GM12878 (cell line): ENCODE measurements at regions not wholly inside any gene's neighbourhood (a gene's known extent, or its start where the extent isn't known, plus 50 kb on each side); places are given as distances from the start of the nearest gene placed in this dataset.

ENCODE experiments used
- ATF7 ChIP-seq: fragments of 450-650 bp; IDR thresholded peaks from 2 replicates; pipeline ENCODE4 v1.6.1; 2016; ENCODE audit warnings: low read depth, mild to moderate bottlenecking
- CBX3 ChIP-seq: fragments of 200-600 bp; sonication (generic); IDR thresholded peaks from 2 replicates; pipeline ENCODE4 v1.6.1; 2016; ENCODE audit warnings: low read depth, borderline replicate concordance
- CHD4 ChIP-seq: fragments of 200-600 bp; sonication (generic); IDR thresholded peaks from 2 replicates; pipeline ENCODE4 v1.6.1; 2016; ENCODE audit warnings: mild to moderate bottlenecking
- CREM ChIP-seq: IDR thresholded peaks from 2 replicates; pipeline ENCODE4 v1.6.1; 2014; ENCODE audit warnings: antibody characterized with exemption, low read depth
- E2F8 ChIP-seq: fragments of 450-650 bp; IDR thresholded peaks from 2 replicates; pipeline ENCODE4 v1.6.1; 2018; ENCODE audit warnings: mild to moderate bottlenecking, low read depth, moderate library complexity; ENCODE audit not compliant: partially characterized antibody
- EED ChIP-seq: sonication (generic); IDR thresholded peaks from 2 replicates; pipeline ENCODE4 v1.6.1; 2016; ENCODE audit warnings: antibody characterized with exemption, low read depth
- FOXM1 ChIP-seq: IDR thresholded peaks from 2 replicates; pipeline ENCODE4 v1.6.1; 2012; ENCODE audit warnings: low read depth, mild to moderate bottlenecking, inconsistent platforms, low read length, moderate library complexity
- GATAD2B ChIP-seq: fragments of 450-650 bp; conservative IDR thresholded peaks from 2 replicates; pipeline ENCODE4 v1.6.1; 2017; ENCODE audit warnings: low read depth, mild to moderate bottlenecking, moderate library complexity
- MEF2A ChIP-seq: IDR thresholded peaks from 2 replicates; pipeline ENCODE4 v1.6.1; 2011; ENCODE audit warnings: low read depth, mild to moderate bottlenecking, low read length, moderate library complexity; ENCODE audit not compliant: insufficient read depth
- MTA3 ChIP-seq: IDR thresholded peaks from 2 replicates; pipeline ENCODE4 v1.6.1; 2012; ENCODE audit warnings: low read length, inconsistent platforms, borderline replicate concordance
- NFIC ChIP-seq: IDR thresholded peaks from 2 replicates; pipeline ENCODE4 v1.6.1; 2012; ENCODE audit warnings: low read depth, mild to moderate bottlenecking, inconsistent platforms, low read length, moderate library complexity
- PML ChIP-seq: IDR thresholded peaks from 2 replicates; pipeline ENCODE4 v1.6.1; 2012; ENCODE audit warnings: low read length, inconsistent platforms
- POLR2AphosphoS5 ChIP-seq: IDR thresholded peaks from 2 replicates; pipeline ENCODE4 v1.6.1; 2011; ENCODE audit warnings: mild to moderate bottlenecking, low read length, inconsistent platforms
- RB1 ChIP-seq: fragments of 450-650 bp; formaldehyde crosslinking; IDR thresholded peaks from 2 replicates; pipeline ENCODE4 v1.6.1; 2017; ENCODE audit warnings: mild to moderate bottlenecking, borderline replicate concordance
- RCOR1 ChIP-seq: conservative IDR thresholded peaks from 2 replicates; pipeline ENCODE4 v1.6.1; 2012; ENCODE audit warnings: low read depth, low read length, improper control_type of control experiment
- RELA ChIP-seq: fragments of 450-650 bp; IDR thresholded peaks from 2 replicates; pipeline ENCODE4 v1.8.0; 2014; ENCODE audit warnings: borderline replicate concordance; ENCODE audit not compliant: partially characterized antibody
- SPI1 ChIP-seq: IDR thresholded peaks from 2 replicates; pipeline ENCODE4 v1.6.1; 2011; ENCODE audit warnings: low read depth, mild to moderate bottlenecking, low read length, moderate library complexity, borderline replicate concordance; ENCODE audit not compliant: insufficient read depth
- SUPT20H ChIP-seq: IDR thresholded peaks from 2 replicates; pipeline ENCODE4 v1.6.1; 2011; ENCODE audit warnings: low read depth, mild to moderate bottlenecking, low read length, moderate library complexity, borderline replicate concordance; ENCODE audit not compliant: control insufficient read depth
- SUZ12 ChIP-seq: fragments of 200-600 bp; sonication (generic); IDR thresholded peaks from one replicate; pipeline ENCODE4 v1.6.1; 2018; ENCODE audit warnings: antibody characterized with exemption, mild to moderate bottlenecking; ENCODE audit not compliant: unreplicated experiment
- TCF7 ChIP-seq: IDR thresholded peaks from 2 replicates; pipeline ENCODE4 v1.6.1; 2014; ENCODE audit warnings: antibody characterized with exemption, borderline replicate concordance
- USF1 ChIP-seq: IDR thresholded peaks from 2 replicates; pipeline ENCODE4 v1.6.1; 2011; ENCODE audit warnings: borderline replicate concordance, low read depth, mild to moderate bottlenecking, moderate library complexity, mixed read lengths, low read length; ENCODE audit not compliant: insufficient read depth; ENCODE audit errors: extremely low read length
- ZBED1 ChIP-seq: IDR thresholded peaks from 2 replicates; pipeline ENCODE4 v1.6.1; 2016; ENCODE audit warnings: borderline replicate concordance
- ZBTB40 ChIP-seq: fragments of 450-650 bp; IDR thresholded peaks from 2 replicates; pipeline ENCODE4 v1.6.1; 2016; ENCODE audit warnings: mild to moderate bottlenecking, moderate library complexity, borderline replicate concordance
- ZNF384 ChIP-seq: IDR thresholded peaks from 2 replicates; pipeline ENCODE4 v1.6.1; 2012; ENCODE audit warnings: low read depth, mild to moderate bottlenecking, low read length, improper control_type of control experiment, borderline replicate concordance
- ZSCAN29 ChIP-seq: fragments of 450-650 bp; IDR thresholded peaks from 2 replicates; pipeline ENCODE4 v1.6.1; 2017; ENCODE audit warnings: mild to moderate bottlenecking, moderate library complexity

- no peak for TF ChIP-seq CBX3
- no peak for TF ChIP-seq POLR2AphosphoS5
- TF ChIP-seq ZNF384, result peak; percentile 36; the same call in 1 of the 2 replicates
- no peak for TF ChIP-seq PML
- TF ChIP-seq RELA, result no peak
- no peak for TF ChIP-seq RB1
- TF ChIP-seq E2F8, result no peak
- TF ChIP-seq ATF7, result 0 out of 2 replicates have a peak, but pooled peaks have one; percentile 18
- TF ChIP-seq GATAD2B, result no peak
- peak; percentile 78; the same call in 1 of the 2 replicates for TF ChIP-seq NFIC
- TF ChIP-seq TCF7, result peak; percentile 94
- no peak for TF ChIP-seq ZBTB40
- no peak for TF ChIP-seq CHD4
- TF ChIP-seq USF1, result no peak
- TF ChIP-seq CREM, result peak; percentile 22; the same call in 1 of the 2 replicates
- no peak for TF ChIP-seq SUPT20H
- TF ChIP-seq RCOR1, result no peak
- TF ChIP-seq EED, result no peak
- no peak for TF ChIP-seq SUZ12
- no peak for TF ChIP-seq ZSCAN29
- TF ChIP-seq MEF2A, result peak; percentile 74
- TF ChIP-seq MTA3, result no peak
- peak; percentile 27; the same call in 1 of the 2 replicates for TF ChIP-seq ZBED1
- TF ChIP-seq SPI1, result no peak
- peak; percentile 71; the same call in 1 of the 2 replicates for TF ChIP-seq FOXM1
Observed at GRCh38 chr14:53628732-53629430, 327.7 kb downstream of the BMP4 start (continued).
